WTC11 (cell line): ENCODE measurements at regions not wholly inside any gene's neighbourhood (a gene's known extent, or its start where the extent isn't known, plus 50 kb on each side); places are given as distances from the start of the nearest gene placed in this dataset.

ENCODE experiments used
- ATAC-seq: fragments of 200-7000 bp; cut with Tn5 transposase; 2 replicates; pipeline ENCODE4 v1.10.0; 2021; ENCODE audit warnings: mild to moderate bottlenecking, moderate library complexity
- CTCF ChIA-PET: fragments of 300-600 bp; sonication (Branson Sonifier 250); formaldehyde crosslinking; loops from one replicate; lab custom pipeline; 2021; ENCODE audit warnings: antibody characterized with exemption; lab: Charles Lee
- POLR2A ChIA-PET: fragments of 350-600 bp; sonication (Branson Sonifier 250); formaldehyde crosslinking; loops from one replicate; lab custom pipeline; 2021; ENCODE audit warnings: antibody characterized with exemption; lab: Charles Lee
- DNase-seq: peaks from one replicate; pipeline ENCODE4 v3.0.0; 2021; ENCODE audit warnings: low spot score
- H3K27ac Mint-ChIP-seq: 2 replicates; pipeline ENCODE4 v1.8.0; 2021; ENCODE audit warnings: mixed read lengths
- H3K27me3 Mint-ChIP-seq: 2 replicates; pipeline ENCODE4 v1.8.0; 2021; ENCODE audit warnings: low read depth, mild to moderate bottlenecking, moderate library complexity, mixed read lengths
- H3K36me3 Mint-ChIP-seq: 2 replicates; pipeline ENCODE4 v1.8.0; 2021; ENCODE audit warnings: mixed read lengths
- H3K4me1 Mint-ChIP-seq: 2 replicates; pipeline ENCODE4 v1.8.0; 2022; ENCODE audit warnings: mixed read lengths
- H3K4me3 Mint-ChIP-seq: 2 replicates; pipeline ENCODE4 v1.8.0; 2021; ENCODE audit warnings: mild to moderate bottlenecking, moderate library complexity, mixed read lengths
- H3K9me3 Mint-ChIP-seq: 2 replicates; pipeline ENCODE4 v1.8.0; 2021; ENCODE audit warnings: mixed read lengths
- ARID4B ChIP-seq: sonication (generic); formaldehyde crosslinking; IDR thresholded peaks from 2 replicates; pipeline ENCODE4 v1.8.0; 2023; ENCODE audit warnings: missing genetic modification reagents, mild to moderate bottlenecking, borderline replicate concordance
- CREB1 ChIP-seq: sonication (generic); formaldehyde crosslinking; IDR thresholded peaks from 2 replicates; pipeline ENCODE4 v1.8.0; 2023; ENCODE audit warnings: mild to moderate bottlenecking, missing genetic modification reagents
- ERG ChIP-seq: fragments of 250-450 bp; sonication (Bioruptor Pico); IDR thresholded peaks from 2 replicates; pipeline ENCODE4 v1.8.0; 2021; ENCODE audit warnings: mild to moderate bottlenecking
- FOXK1 ChIP-seq: sonication (generic); formaldehyde crosslinking; IDR thresholded peaks from 2 replicates; pipeline ENCODE4 v1.8.0; 2022; ENCODE audit warnings: mild to moderate bottlenecking, moderate library complexity, missing genetic modification reagents
- FOXP4 ChIP-seq: sonication (generic); formaldehyde crosslinking; IDR thresholded peaks from 2 replicates; pipeline ENCODE4 v1.8.0; 2022; ENCODE audit warnings: mild to moderate bottlenecking, missing genetic modification reagents
- GTF2I ChIP-seq: fragments of 250-450 bp; sonication (Bioruptor Pico); conservative IDR thresholded peaks from 2 replicates; pipeline ENCODE4 v1.4.0; 2021; ENCODE audit warnings: mild to moderate bottlenecking
- HMGA2 ChIP-seq: fragments of 250-450 bp; sonication (Bioruptor Pico); IDR thresholded peaks from 2 replicates; pipeline ENCODE4 v1.4.0; 2021; ENCODE audit warnings: mild to moderate bottlenecking, moderate library complexity
- IRF2 ChIP-seq: sonication (generic); formaldehyde crosslinking; IDR thresholded peaks from 2 replicates; pipeline ENCODE4 v1.8.0; 2022; ENCODE audit warnings: low read depth, missing genetic modification reagents, borderline replicate concordance
- MLX ChIP-seq: sonication (generic); formaldehyde crosslinking; IDR thresholded peaks from 2 replicates; pipeline ENCODE4 v1.8.1; 2023; ENCODE audit warnings: mild to moderate bottlenecking, missing genetic modification reagents, moderate library complexity
- NFATC4 ChIP-seq: fragments of 250-450 bp; sonication (Bioruptor Pico); IDR thresholded peaks from 2 replicates; pipeline ENCODE4 v1.9.0; 2021; ENCODE audit warnings: mild to moderate bottlenecking
- OVOL2 ChIP-seq: fragments of 250-450 bp; sonication (Bioruptor Pico); IDR thresholded peaks from 2 replicates; pipeline ENCODE4 v1.9.0; 2021; ENCODE audit warnings: mild to moderate bottlenecking, borderline replicate concordance
- RELA ChIP-seq: sonication (generic); formaldehyde crosslinking; IDR thresholded peaks from 2 replicates; pipeline ENCODE4 v1.8.1; 2022; ENCODE audit warnings: missing genetic modification reagents, mild to moderate bottlenecking, borderline replicate concordance
- TP53 ChIP-seq: sonication (generic); formaldehyde crosslinking; IDR thresholded peaks from 2 replicates; pipeline ENCODE4 v1.8.1; 2023; ENCODE audit warnings: mild to moderate bottlenecking, missing genetic modification reagents
- USF2 ChIP-seq: sonication (generic); formaldehyde crosslinking; IDR thresholded peaks from 2 replicates; pipeline ENCODE4 v1.8.1; 2023; ENCODE audit warnings: mild to moderate bottlenecking, missing genetic modification reagents, moderate library complexity
- ZNF512 ChIP-seq: sonication (generic); formaldehyde crosslinking; IDR thresholded peaks from 2 replicates; pipeline ENCODE4 v1.8.1; 2022; ENCODE audit warnings: missing genetic modification reagents, borderline replicate concordance

GRCh38 chr2:16092861-16093638 lies 152.7 kb downstream of the MYCN start:
- ATAC-seq: no peak
- no peaks in the 10 kb centered on the region for H3K9me3 Mint-ChIP-seq
- ChIA-PET POLR2A (interaction anchor here (0.7 kb wide), 1 partner anchor 42 kb away, joined by 3 read pairs; no protein-coding TSS in a partner anchor), CTCF (interaction anchor here (1.2 kb wide), 1 partner anchor 12 kb away, joined by 3 read pairs; no protein-coding TSS in a partner anchor)
- DNase-seq: no peak
- no peaks in the 10 kb centered on the region for H3K27me3 Mint-ChIP-seq
- no peak for TF ChIP-seq FOXP4
- TF ChIP-seq IRF2 (CRISPR knock-in tag): no peak
- no peak for TF ChIP-seq FOXK1
- TF ChIP-seq TP53 (CRISPR knock-in tag): no peak
- no peak for TF ChIP-seq MLX (CRISPR knock-in tag)
- TF ChIP-seq OVOL2 (CRISPR knock-in tag): no peak
- TF ChIP-seq RELA: no peak
- no peak for TF ChIP-seq ZNF512 (CRISPR knock-in tag)
- no peak for TF ChIP-seq USF2 (CRISPR knock-in tag)
- TF ChIP-seq ARID4B (CRISPR knock-in tag): no peak
- TF ChIP-seq CREB1 (CRISPR knock-in tag): no peak
- TF ChIP-seq GTF2I (CRISPR knock-in tag): no peak
- TF ChIP-seq ERG: no peak
- no peak for TF ChIP-seq HMGA2
- no peak for TF ChIP-seq NFATC4
- H3K4me1 Mint-ChIP-seq: peaks cover 17% of the 10 kb centered on the region
- no peak overlapping the region for H3K27ac Mint-ChIP-seq
- no peaks in the 10 kb centered on the region for H3K36me3 Mint-ChIP-seq
- H3K4me3 Mint-ChIP-seq: no peak overlapping the region
